ENCODE measurements at regions not wholly inside any gene's neighbourhood (a gene's known extent, or its start where the extent isn't known, plus 50 kb on each side); places are given as distances from the start of the nearest gene placed in this dataset.
A peak's percentile ranks its signal among the peaks of the same experiment; 100 is the strongest.

DNA sequence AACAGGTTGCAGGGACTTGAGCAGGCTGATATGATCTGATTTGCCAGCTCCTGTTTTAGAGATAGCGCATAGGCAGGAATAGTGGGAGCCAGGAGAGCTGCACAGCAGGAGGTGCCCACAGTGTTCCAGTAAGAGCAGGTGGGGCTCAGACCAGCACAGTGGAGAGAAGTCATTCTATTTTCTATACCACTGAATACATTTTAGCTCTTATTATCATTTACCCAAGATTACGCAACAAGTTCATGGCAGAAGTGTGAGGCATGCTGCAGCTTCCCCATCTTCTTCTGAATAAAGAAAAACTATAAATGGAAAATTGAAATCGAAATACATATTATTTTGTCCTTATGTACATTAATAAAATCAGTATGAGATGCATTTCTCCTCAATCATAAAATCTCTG is 114.7 kb upstream of the EDNRA start:
- Histone ChIP-seq H3K9ac (replicated peaks in 1 of 4; ENCODE audit: extremely low read depth in 1 of 4, low read depth in 3 of 4, low read length in 3 of 4) (no peak overlapping the region), H2BK20ac (ENCODE audit: low read length) (no peak overlapping the region), H2AFZ (ENCODE audit: low read length) (no peak overlapping the region), H3K4me3 (ENCODE audit: extremely low read depth in 1 of 4, insufficient read depth in 2 of 4, low read depth in 3 of 4, low read length in 4 of 4) (no peak overlapping the region), H3K4me2 (ENCODE audit: insufficient read depth in 1 of 2, low read depth in 2 of 2, low read length in 2 of 2) (no peak overlapping the region), H3K9me3 (ENCODE audit: insufficient read depth in 2 of 2, low read depth in 1 of 2, low read length in 1 of 2) (no peaks in the 10 kb centered on the region), H3K79me2 (ENCODE audit: control insufficient read depth in 1 of 2, insufficient read depth in 2 of 2, low read length in 2 of 2) (no peaks in the 10 kb centered on the region), H3K14ac (ENCODE audit: insufficient read length) (no peak overlapping the region), H3K56ac (replicated peaks; ENCODE audit: insufficient read length, low read depth, low read length) (no peak overlapping the region), H3K4ac (replicated peaks; ENCODE audit: insufficient read length, low read depth, low read length) (no peak overlapping the region), H4K8ac (ENCODE audit: extremely low read depth, insufficient read depth, low read length) (no peak overlapping the region), H4K20me1 (replicated peaks in 1 of 2; ENCODE audit: control insufficient read depth in 1 of 2, insufficient read depth in 2 of 2, low read length in 2 of 2) (no peaks in the 10 kb centered on the region), H3K18ac (ENCODE audit: extremely low read depth, low read length) (no peak overlapping the region), H3K79me1 (ENCODE audit: low read depth, low read length) (no peaks in the 10 kb centered on the region), H2BK12ac (ENCODE audit: low read depth, low read length) (no peak overlapping the region), H2BK120ac (replicated peaks; ENCODE audit: low read depth, low read length) (no peak overlapping the region), H2BK5ac (ENCODE audit: low read depth, low read length) (no peak overlapping the region), H3K27ac (ENCODE audit: low read depth, low read length) (no peak overlapping the region), H3K4me1 (replicated peaks in 1 of 4; ENCODE audit: control insufficient read depth in 3 of 4, insufficient read depth in 4 of 4, low read length in 3 of 4) (no peaks in the 10 kb centered on the region), H4K91ac (replicated peaks; ENCODE audit: insufficient read length, low read length) (no peak overlapping the region), H2AK5ac (ENCODE audit: low read depth, low read length) (no peak overlapping the region), H3K23me2 (ENCODE audit: low read depth, low read length) (peaks cover 2% of the 10 kb centered on the region; the same call in 1 of the 2 replicates), H4K5ac (ENCODE audit: insufficient read length, low read depth, low read length) (no peak overlapping the region), H2BK15ac (ENCODE audit: low read length) (no peak overlapping the region), H3K27me3 (replicated peaks in 1 of 4; ENCODE audit: control insufficient read depth in 3 of 4, extremely low read depth in 1 of 4, insufficient read depth in 3 of 4, low read length in 3 of 4) (no peaks in the 10 kb centered on the region), H3K36me3 (ENCODE audit: control insufficient read depth in 2 of 4, insufficient read depth in 4 of 4, low read length in 3 of 4) (no peaks in the 10 kb centered on the region), H3K23ac (ENCODE audit: insufficient read length) (no peak overlapping the region)
- TF ChIP-seq CHD2 (IDR thresholded peaks at IDR 0.05; ENCODE audit: low read length) (no peak), CEBPB (IDR thresholded peaks at IDR 0.05; ENCODE audit: low read depth, low read length) (peak; percentile 69; the same call in 1 of the 2 replicates), RAD21 (IDR thresholded peaks at IDR 0.05 in 1 of 2, conservative IDR thresholded peaks at IDR 0.05 in 1 of 2; ENCODE audit: low read depth in 2 of 2, low read length in 2 of 2) (no peak), BCL11A (IDR thresholded peaks at IDR 0.05; ENCODE audit: low read depth in 2 of 2, low read length in 2 of 2) (no peak)
- 86% methylated on average over 3 of the region's 3 CpGs; no CpG with 5 or more reads in 1 of the 2 experiments for WGBS, 2 experiments (ENCODE audit: extremely low coverage in 1 of 2, insufficient coverage in 1 of 2, insufficient read length in 1 of 2, insufficient replicate concordance in 2 of 2, low coverage in 1 of 2, low lambda C conversion rate in 2 of 2, missing lambda C conversion rate in 1 of 2)
- DNase-seq (ENCODE audit: low read depth in 1 of 2, low spot score in 2 of 2) (no peak), FAIRE-seq (no peak)
- ChIA-PET CTCF (ENCODE audit: partially characterized antibody) (interaction anchor here (1.2 to 1.9 kb wide), 2 partner anchors 13 to 42 kb away, joined by 4 to 6 read pairs; no protein-coding TSS in a partner anchor), POLR2A (ENCODE audit: partially characterized antibody) (no interaction called here)
